Esophagus (tissue), 2 donors: ENCODE measurements at regions not wholly inside any gene's neighbourhood (a gene's known extent, or its start where the extent isn't known, plus 50 kb on each side); places are given as distances from the start of the nearest gene placed in this dataset.

Experiments
- H3K27ac ChIP-seq, 2 donors: one replicate each; pipeline ENCODE4 v1.5.1; 2013; ENCODE audit warnings: low read depth in 2 of 2, mild to moderate bottlenecking in 2 of 2, inconsistent platforms in 1 of 2, low read length in 1 of 2, moderate library complexity in 1 of 2
- H3K27me3 ChIP-seq, 2 donors: one replicate each; pipeline ENCODE4 v1.6.1; 2013; ENCODE audit warnings: low read length in 2 of 2, control low read depth in 1 of 2, mild to moderate bottlenecking in 1 of 2; ENCODE audit not compliant: insufficient read depth in 2 of 2, control insufficient read depth in 1 of 2
- H3K36me3 ChIP-seq, 2 donors: one replicate each; pipeline ENCODE4 v1.6.1; 2013; ENCODE audit warnings: low read length in 1 of 2; ENCODE audit not compliant: control insufficient read depth in 2 of 2, insufficient read depth in 2 of 2
- H3K4me1 ChIP-seq, 2 donors: one replicate each; pipeline ENCODE4 v1.6.1; 2013; ENCODE audit warnings: low read length in 1 of 2; ENCODE audit not compliant: control insufficient read depth in 2 of 2, insufficient read depth in 2 of 2
- H3K4me3 ChIP-seq, 2 donors: one replicate each; pipeline ENCODE4 v1.5.1; 2013; ENCODE audit warnings: low read length in 2 of 2, mild to moderate bottlenecking in 2 of 2, low read depth in 1 of 2, moderate library complexity in 1 of 2
- H3K9me3 ChIP-seq, 2 donors: one replicate each; pipeline ENCODE4 v1.6.1; 2013; ENCODE audit warnings: mild to moderate bottlenecking in 2 of 2, low read depth in 1 of 2, low read length in 1 of 2, moderate library complexity in 1 of 2; ENCODE audit not compliant: control insufficient read depth in 2 of 2, insufficient read depth in 1 of 2
- WGBS, 2 donors: extraction: QIAGEN DNeasy Blood & Tissue Kit; methylation state at CpG; one replicate each; pipeline ENCODE4 v1.1.7; 2013; 5-methylcytosine and 5-hydroxymethylcytosine counted together
- donor health status: healthy with polysubstance abuse.
- donor health status: Bipolar disorder and iron deficiency.

- peaks cover 0 to 3% of the 10 kb centered on the region in 2 donors for H3K9me3 ChIP-seq
- no peaks in the 10 kb centered on the region for H3K27me3 ChIP-seq
- H3K36me3 ChIP-seq: no peaks in the 10 kb centered on the region
- no peaks in the 10 kb centered on the region for H3K4me1 ChIP-seq
- no peak overlapping the region for H3K27ac ChIP-seq
- no peak overlapping the region for H3K4me3 ChIP-seq
- 76 to 77% methylated on average over 2 of the region's 2 CpGs for WGBS, 2 donors
Observed at GRCh38 chr4:136540747-136541146, 991.5 kb downstream of the PCDH18 start.

GRCh38 chr4:136528131-136528530 is 1004.2 kb downstream of the PCDH18 start:
- Histone ChIP-seq H3K27me3 (no peaks in the 10 kb centered on the region), H3K4me1 (no peaks in the 10 kb centered on the region), H3K9me3 (no peaks in the 10 kb centered on the region), H3K27ac (no peak overlapping the region), H3K36me3 (no peaks in the 10 kb centered on the region), H3K4me3 (no peak overlapping the region)

GRCh38 chr4:136526517-136526916 is 1005.8 kb downstream of the PCDH18 start:
- Histone ChIP-seq H3K36me3 (no peaks in the 10 kb centered on the region), H3K27ac (no peak overlapping the region), H3K9me3 (no peaks in the 10 kb centered on the region), H3K4me1 (no peaks in the 10 kb centered on the region), H3K4me3 (no peak overlapping the region), H3K27me3 (no peaks in the 10 kb centered on the region)
- 36 to 49% methylated on average over 2 of the region's 2 CpGs for WGBS, 2 donors

GRCh38 chr4:136524039-136524438 is 1008.3 kb downstream of the PCDH18 start:
- H3K36me3 ChIP-seq: no peaks in the 10 kb centered on the region
- H3K27me3 ChIP-seq: no peaks in the 10 kb centered on the region
- no peak overlapping the region for H3K27ac ChIP-seq
- H3K4me3 ChIP-seq: no peak overlapping the region
- WGBS, 2 donors: 84 to 85% methylated on average over 2 of the region's 2 CpGs
- H3K4me1 ChIP-seq: no peaks in the 10 kb centered on the region
- H3K9me3 ChIP-seq: peaks cover 6% of the 10 kb centered on the region in 2 donors

- Histone ChIP-seq H3K4me1 (no peaks in the 10 kb centered on the region), H3K4me3 (no peak overlapping the region), H3K36me3 (no peaks in the 10 kb centered on the region), H3K27me3 (no peaks in the 10 kb centered on the region), H3K27ac (no peak overlapping the region), H3K9me3 (peaks cover 6% of the 10 kb centered on the region in 2 donors)
- 57% methylated on average over 3 of the region's 3 CpGs for WGBS, 2 donors
Observed at GRCh38 chr4:136516371-136516770, 1015.9 kb downstream of the PCDH18 start.

- no peaks in the 10 kb centered on the region for H3K4me1 ChIP-seq
- no peak overlapping the region for H3K4me3 ChIP-seq
- WGBS, 2 donors: 48 to 64% methylated on average over 1 of the region's 1 CpG
- H3K36me3 ChIP-seq: no peaks in the 10 kb centered on the region
- no peaks in the 10 kb centered on the region for H3K9me3 ChIP-seq
- no peaks in the 10 kb centered on the region for H3K27me3 ChIP-seq
- no peak overlapping the region for H3K27ac ChIP-seq
Observed at GRCh38 chr4:136505020-136505419, 1027.3 kb downstream of the PCDH18 start.

GRCh38 chr4:136495851-136496250 is 1036.4 kb downstream of the PCDH18 start:
- Histone ChIP-seq H3K4me3 (no peak overlapping the region), H3K36me3 (no peaks in the 10 kb centered on the region), H3K4me1 (no peaks in the 10 kb centered on the region), H3K27me3 (no peaks in the 10 kb centered on the region), H3K9me3 (no peaks in the 10 kb centered on the region), H3K27ac (no peak overlapping the region)

GRCh38 chr4:136495076-136495475 is 1037.2 kb downstream of the PCDH18 start:
- Histone ChIP-seq H3K4me1 (no peaks in the 10 kb centered on the region), H3K36me3 (no peaks in the 10 kb centered on the region), H3K4me3 (no peak overlapping the region), H3K9me3 (no peaks in the 10 kb centered on the region), H3K27me3 (no peaks in the 10 kb centered on the region), H3K27ac (no peak overlapping the region)
- WGBS, 2 donors: 50 to 69% methylated on average over 3 of the region's 3 CpGs

GRCh38 chr4:136489101-136489500 is 1043.2 kb downstream of the PCDH18 start:
- Histone ChIP-seq H3K4me1 (no peaks in the 10 kb centered on the region), H3K9me3 (no peaks in the 10 kb centered on the region), H3K36me3 (no peaks in the 10 kb centered on the region), H3K27ac (no peak overlapping the region), H3K27me3 (no peaks in the 10 kb centered on the region), H3K4me3 (no peak overlapping the region)
- 69 to 75% methylated on average over 4 of the region's 4 CpGs for WGBS, 2 donors

- Histone ChIP-seq H3K36me3 (no peaks in the 10 kb centered on the region), H3K4me3 (no peak overlapping the region), H3K27ac (no peak overlapping the region), H3K9me3 (no peaks in the 10 kb centered on the region), H3K4me1 (no peaks in the 10 kb centered on the region), H3K27me3 (no peaks in the 10 kb centered on the region)
- WGBS, 2 donors: 59 to 64% methylated on average over 2 of the region's 2 CpGs
Observed at GRCh38 chr4:136484996-136485395, 1047.3 kb downstream of the PCDH18 start.
